ENCODE measurements at regions not wholly inside any gene's neighbourhood (a gene's known extent, or its start where the extent isn't known, plus 50 kb on each side); places are given as distances from the start of the nearest gene placed in this dataset.

- Histone ChIP-seq H3K4me1 (ENCODE audit: insufficient read depth, low read length) (no peaks in the 10 kb centered on the region), H3K4me2 (ENCODE audit: low read length) (no peak overlapping the region), H3K27ac (ENCODE audit: low read length) (no peak overlapping the region), H3K9me3 (ENCODE audit: low read length) (no peaks in the 10 kb centered on the region), H3K9ac (ENCODE audit: low read length) (no peak overlapping the region), H2AFZ (ENCODE audit: low read length) (no peak overlapping the region), H3F3A (ENCODE audit: low read length, unreplicated experiment) (no peaks in the 10 kb centered on the region), H3K27me3 (ENCODE audit: low read length) (no peaks in the 10 kb centered on the region), H3K4me3 (ENCODE audit: low read length) (no peak overlapping the region), H3K79me2 (ENCODE audit: low read length) (no peaks in the 10 kb centered on the region), H3K36me3 (ENCODE audit: low read depth, low read length) (no peaks in the 10 kb centered on the region), H4K20me1 (ENCODE audit: low read length) (no peaks in the 10 kb centered on the region), H3K9me2 (replicated peaks; ENCODE audit: low read length) (no peaks in the 10 kb centered on the region)
- no peak for TF ChIP-seq CTCF (conservative IDR thresholded peaks at IDR 0.05; ENCODE audit: low read depth, low read length)
- no peak for TF ChIP-seq EZH2 (IDR thresholded peaks at IDR 0.05; ENCODE audit: low read length, unreplicated experiment)
- no peak for TF ChIP-seq EZH2phosphoT487 (IDR thresholded peaks at IDR 0.05; ENCODE audit: borderline replicate concordance, low read length)
- CTCF ChIA-PET: no interaction called here
- no peak for DNase-seq
- POLR2A ChIA-PET (ENCODE audit: unreplicated experiment): no interaction called here
- no TSS peak for BruUV-seq (replicated peaks)
- intact Hi-C loops (cut with micrococcal nuclease): no loop called here
- no peak for ATAC-seq
These were observed 1698.4 kb upstream of the SLC10A2 start for GRCh38 chr13:104764600-104764999.

DNA sequence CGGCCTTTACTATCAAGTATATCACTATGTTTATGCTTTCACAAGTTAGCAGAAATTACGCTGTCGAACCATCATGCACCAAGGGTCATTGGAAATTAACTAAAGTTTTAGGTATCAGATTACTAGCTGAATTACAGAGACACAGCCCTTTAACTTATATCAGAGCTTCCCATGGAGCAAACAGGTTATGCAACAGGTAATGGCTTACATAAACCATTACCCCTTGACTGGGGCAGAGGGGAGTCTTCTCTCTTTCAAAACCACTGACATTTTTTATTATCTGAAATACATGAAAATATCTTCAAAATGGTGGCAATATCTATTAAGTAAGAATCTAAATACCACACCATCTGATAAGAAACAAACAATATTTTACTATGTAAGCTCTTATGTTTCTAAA is 1692.9 kb upstream of the SLC10A2 start:
- H3K9ac ChIP-seq (ENCODE audit: low read length): no peak overlapping the region
- no TSS peak for BruUV-seq (replicated peaks)
- no peak overlapping the region for H3K4me3 ChIP-seq (ENCODE audit: low read length)
- ATAC-seq (no peak), DNase-seq (no peak)
- no peaks in the 10 kb centered on the region for H3K79me2 ChIP-seq (ENCODE audit: low read length)
- H3K36me3 ChIP-seq (ENCODE audit: low read depth, low read length): no peaks in the 10 kb centered on the region
- TF ChIP-seq EZH2 (IDR thresholded peaks at IDR 0.05; ENCODE audit: low read length, unreplicated experiment) (no peak), EZH2phosphoT487 (IDR thresholded peaks at IDR 0.05; ENCODE audit: borderline replicate concordance, low read length) (no peak), CTCF (conservative IDR thresholded peaks at IDR 0.05; ENCODE audit: low read depth, low read length) (no peak)
- ChIA-PET POLR2A (ENCODE audit: unreplicated experiment) (no interaction called here), CTCF (no interaction called here)
- no peaks in the 10 kb centered on the region for H3K27me3 ChIP-seq (ENCODE audit: low read length)
- intact Hi-C loops (cut with micrococcal nuclease): loop anchor here (5.0 to 10.0 kb wide), 2 partner anchors 354 to 442 kb away; no protein-coding TSS in a partner anchor
- H3K9me2 ChIP-seq (replicated peaks; ENCODE audit: low read length): no peaks in the 10 kb centered on the region
- no peaks in the 10 kb centered on the region for H3K9me3 ChIP-seq (ENCODE audit: low read length)
- H3F3A ChIP-seq (ENCODE audit: low read length, unreplicated experiment): no peaks in the 10 kb centered on the region
- no peak overlapping the region for H2AFZ ChIP-seq (ENCODE audit: low read length)
- H3K4me1 ChIP-seq (ENCODE audit: insufficient read depth, low read length): no peaks in the 10 kb centered on the region
- no peak overlapping the region for H3K4me2 ChIP-seq (ENCODE audit: low read length)
- H3K27ac ChIP-seq (ENCODE audit: low read length): no peak overlapping the region
- no peaks in the 10 kb centered on the region for H4K20me1 ChIP-seq (ENCODE audit: low read length)

GRCh38 chr13:104757712-104758111 is 1691.5 kb upstream of the SLC10A2 start:
- POLR2A ChIA-PET (ENCODE audit: unreplicated experiment): no interaction called here
- Histone ChIP-seq H3K27me3 (ENCODE audit: low read length) (no peaks in the 10 kb centered on the region), H3K4me3 (ENCODE audit: low read length) (no peak overlapping the region), H3K36me3 (ENCODE audit: low read depth, low read length) (no peaks in the 10 kb centered on the region), H4K20me1 (ENCODE audit: low read length) (no peaks in the 10 kb centered on the region), H3K4me2 (ENCODE audit: low read length) (no peak overlapping the region), H3K9me2 (replicated peaks; ENCODE audit: low read length) (no peaks in the 10 kb centered on the region), H3F3A (ENCODE audit: low read length, unreplicated experiment) (no peaks in the 10 kb centered on the region), H3K9ac (ENCODE audit: low read length) (no peak overlapping the region), H3K4me1 (ENCODE audit: insufficient read depth, low read length) (no peaks in the 10 kb centered on the region), H2AFZ (ENCODE audit: low read length) (no peak overlapping the region), H3K9me3 (ENCODE audit: low read length) (no peaks in the 10 kb centered on the region), H3K79me2 (ENCODE audit: low read length) (no peaks in the 10 kb centered on the region), H3K27ac (ENCODE audit: low read length) (no peak overlapping the region)
- ATAC-seq (peak; percentile 29), DNase-seq (peak; percentile 6)
- TF ChIP-seq EZH2 (IDR thresholded peaks at IDR 0.05; ENCODE audit: low read length, unreplicated experiment): no peak
- no peak for TF ChIP-seq CTCF (conservative IDR thresholded peaks at IDR 0.05; ENCODE audit: low read depth, low read length)
- no peak for TF ChIP-seq EZH2phosphoT487 (IDR thresholded peaks at IDR 0.05; ENCODE audit: borderline replicate concordance, low read length)
- no TSS peak for BruUV-seq (replicated peaks)
- CTCF ChIA-PET: no interaction called here
- intact Hi-C loops (cut with micrococcal nuclease): loop anchor here (5.0 to 10.0 kb wide), 2 partner anchors 353 to 440 kb away; no protein-coding TSS in a partner anchor
